ENCODE measurements at regions not wholly inside any gene's neighbourhood (a gene's known extent, or its start where the extent isn't known, plus 50 kb on each side); places are given as distances from the start of the nearest gene placed in this dataset.

DNA sequence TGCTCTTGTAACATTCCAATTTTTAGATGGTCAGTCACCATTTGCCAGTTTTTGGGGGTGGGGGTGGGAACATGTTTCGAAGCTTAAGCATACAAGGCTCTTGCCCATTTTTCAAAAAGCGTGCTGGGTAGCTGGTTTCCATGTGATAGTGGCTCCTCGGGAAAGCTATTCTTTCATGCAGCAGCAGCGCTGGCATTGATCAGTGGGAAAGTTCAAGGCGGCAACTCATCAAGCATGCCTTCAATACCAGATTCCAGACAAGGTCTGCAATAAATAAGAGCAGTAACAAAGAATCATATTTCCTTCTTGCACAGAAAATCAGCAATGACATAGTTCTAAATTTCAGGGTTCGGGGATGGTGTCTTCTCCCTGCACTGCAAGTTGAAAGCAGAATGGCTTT lies 133.5 kb upstream of the ONECUT1 start:
- TF ChIP-seq EZH2 (IDR thresholded peaks at IDR 0.05; ENCODE audit: borderline replicate concordance, low read depth, low read length, severe bottlenecking) (no peak), CTCF (IDR thresholded peaks at IDR 0.05; ENCODE audit: borderline replicate concordance, extremely low read depth, low read length, poor library complexity, severe bottlenecking) (no peak)
